Dermis blood vessel endothelial cell (primary cell): ENCODE measurements at regions not wholly inside any gene's neighbourhood (a gene's known extent, or its start where the extent isn't known, plus 50 kb on each side); places are given as distances from the start of the nearest gene placed in this dataset.
"Not testable (repeated sequence)": the region's sequence is repeated elsewhere in the genome, so short reads cannot be mapped to it uniquely, and the experiment has no call there.

Source experiments
- DNase-seq: peaks from one replicate; pipeline ENCODE4 v3.0.0; 2010

GRCh38 chr7:34207810-34208209 is 302.5 kb downstream of the BMPER start:
- DNase-seq: no peak

- DNase-seq: no peak
Measured at GRCh38 chr7:34208878-34209621, 303.7 kb downstream of the BMPER start.

GRCh38 chr7:34211018-34211417 is 305.7 kb downstream of the BMPER start:
- no peak for DNase-seq

- no peak for DNase-seq
Measured at GRCh38 chr7:34217972-34218371, 312.6 kb downstream of the BMPER start.

- no peak for DNase-seq
Measured at GRCh38 chr7:34219153-34219718, 313.9 kb downstream of the BMPER start.

GRCh38 chr7:34220506-34221185 is 315.3 kb downstream of the BMPER start:
- DNase-seq: no peak

GRCh38 chr7:34222316-34222715 is 317.0 kb downstream of the BMPER start:
- no peak for DNase-seq

- no peak for DNase-seq
Measured at GRCh38 chr7:34222722-34223121, 317.4 kb downstream of the BMPER start.

GRCh38 chr7:34224281-34224680 is 318.9 kb downstream of the BMPER start:
- no peak for DNase-seq

GRCh38 chr7:34225193-34225592 is 319.9 kb downstream of the BMPER start:
- no peak for DNase-seq

GRCh38 chr7:34227525-34227924 is 322.2 kb downstream of the BMPER start:
- DNase-seq: peak; percentile 1

- DNase-seq: not testable (repeated sequence)
Measured at GRCh38 chr7:34235101-34235500, 329.8 kb downstream of the BMPER start.

GRCh38 chr7:34236057-34236456 is 330.7 kb downstream of the BMPER start:
- DNase-seq: no peak

GRCh38 chr7:34236839-34237492 is 331.6 kb downstream of the BMPER start:
- no peak for DNase-seq

GRCh38 chr7:34237493-34237849 is 332.1 kb downstream of the BMPER start:
- DNase-seq: no peak

- DNase-seq: no peak
Measured at GRCh38 chr7:34240417-34240816, 335.1 kb downstream of the BMPER start.

GRCh38 chr7:34242391-34242790 is 337.1 kb downstream of the BMPER start:
- DNase-seq: no peak

- no peak for DNase-seq
Measured at GRCh38 chr7:34245246-34245645, 339.9 kb downstream of the BMPER start.

GRCh38 chr7:34247468-34247867 is 342.1 kb downstream of the BMPER start:
- no peak for DNase-seq

- DNase-seq: no peak
Measured at GRCh38 chr7:34249192-34249591, 343.9 kb downstream of the BMPER start.

GRCh38 chr7:34260279-34260678 is 354.9 kb downstream of the BMPER start:
- no peak for DNase-seq

GRCh38 chr7:34263168-34263567 is 357.8 kb downstream of the BMPER start:
- no peak for DNase-seq

GRCh38 chr7:34269084-34269483 is 363.7 kb downstream of the BMPER start:
- no peak for DNase-seq

- DNase-seq: no peak
Measured at GRCh38 chr7:34275624-34276023, 370.3 kb downstream of the BMPER start.
